Osteocyte (in vitro differentiated cells): ENCODE measurements at regions not wholly inside any gene's neighbourhood (a gene's known extent, or its start where the extent isn't known, plus 50 kb on each side); places are given as distances from the start of the nearest gene placed in this dataset.

Experiments
- DNase-seq: peaks from one replicate; pipeline ENCODE4 v3.0.0; 2021; ENCODE audit warnings: mixed read lengths; ENCODE audit not compliant: unreplicated experiment; ENCODE audit errors: extremely low spot score
- H3K27ac Mint-ChIP-seq: one replicate; pipeline ENCODE4 v1.8.0; 2021; ENCODE audit warnings: mild to moderate bottlenecking, mixed read lengths; ENCODE audit not compliant: unreplicated experiment
- H3K27me3 Mint-ChIP-seq: one replicate; pipeline ENCODE4 v1.8.0; 2021; ENCODE audit warnings: mixed read lengths; ENCODE audit not compliant: unreplicated experiment
- H3K36me3 Mint-ChIP-seq: one replicate; pipeline ENCODE4 v1.8.0; 2021; ENCODE audit warnings: mixed read lengths; ENCODE audit not compliant: unreplicated experiment
- H3K4me1 Mint-ChIP-seq: one replicate; pipeline ENCODE4 v1.8.0; 2021; ENCODE audit warnings: mixed read lengths; ENCODE audit not compliant: unreplicated experiment
- H3K4me3 Mint-ChIP-seq: one replicate; pipeline ENCODE4 v1.8.0; 2021; ENCODE audit warnings: mild to moderate bottlenecking, moderate library complexity, mixed read lengths; ENCODE audit not compliant: unreplicated experiment
- H3K9me3 Mint-ChIP-seq: one replicate; pipeline ENCODE4 v1.8.0; 2021; ENCODE audit warnings: mixed read lengths; ENCODE audit not compliant: unreplicated experiment
- TF ChIP-seq, protein P1 (sequence below): fragments of 200-600 bp; sonication (generic); IDR thresholded peaks from 2 replicates; pipeline ENCODE4 v1.5.0; 2021; ENCODE audit warnings: antibody characterized with exemption, mild to moderate bottlenecking, moderate library complexity

DNA sequence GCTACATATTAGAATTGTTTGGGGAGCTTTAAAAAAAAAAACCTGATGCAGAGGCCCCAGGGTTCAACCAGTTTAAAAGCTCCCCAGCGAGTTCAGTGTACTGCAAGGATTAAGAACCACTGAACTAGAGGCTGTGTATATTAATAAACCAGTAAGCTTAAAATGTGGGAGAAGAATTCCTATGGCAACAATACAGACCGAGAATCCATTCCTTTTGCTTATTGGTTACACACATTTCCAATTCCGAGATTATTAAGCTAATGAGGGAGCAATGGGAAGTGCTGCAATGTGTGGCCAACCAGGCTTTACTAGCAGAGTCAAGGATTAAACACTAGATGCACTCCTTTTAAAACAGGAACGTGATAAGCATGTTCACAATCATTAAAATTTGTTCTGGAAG lies 204.4 kb downstream of the TDRD15 start:
- H3K9me3 Mint-ChIP-seq: peaks cover 4% of the 10 kb centered on the region
- TF ChIP-seq, protein P1, sequence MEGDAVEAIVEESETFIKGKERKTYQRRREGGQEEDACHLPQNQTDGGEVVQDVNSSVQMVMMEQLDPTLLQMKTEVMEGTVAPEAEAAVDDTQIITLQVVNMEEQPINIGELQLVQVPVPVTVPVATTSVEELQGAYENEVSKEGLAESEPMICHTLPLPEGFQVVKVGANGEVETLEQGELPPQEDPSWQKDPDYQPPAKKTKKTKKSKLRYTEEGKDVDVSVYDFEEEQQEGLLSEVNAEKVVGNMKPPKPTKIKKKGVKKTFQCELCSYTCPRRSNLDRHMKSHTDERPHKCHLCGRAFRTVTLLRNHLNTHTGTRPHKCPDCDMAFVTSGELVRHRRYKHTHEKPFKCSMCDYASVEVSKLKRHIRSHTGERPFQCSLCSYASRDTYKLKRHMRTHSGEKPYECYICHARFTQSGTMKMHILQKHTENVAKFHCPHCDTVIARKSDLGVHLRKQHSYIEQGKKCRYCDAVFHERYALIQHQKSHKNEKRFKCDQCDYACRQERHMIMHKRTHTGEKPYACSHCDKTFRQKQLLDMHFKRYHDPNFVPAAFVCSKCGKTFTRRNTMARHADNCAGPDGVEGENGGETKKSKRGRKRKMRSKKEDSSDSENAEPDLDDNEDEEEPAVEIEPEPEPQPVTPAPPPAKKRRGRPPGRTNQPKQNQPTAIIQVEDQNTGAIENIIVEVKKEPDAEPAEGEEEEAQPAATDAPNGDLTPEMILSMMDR: no peak
- no peak overlapping the region for H3K27ac Mint-ChIP-seq
- no peak for DNase-seq
- no peaks in the 10 kb centered on the region for H3K4me1 Mint-ChIP-seq
- no peaks in the 10 kb centered on the region for H3K27me3 Mint-ChIP-seq
- no peak overlapping the region for H3K4me3 Mint-ChIP-seq
- no peaks in the 10 kb centered on the region for H3K36me3 Mint-ChIP-seq

DNA sequence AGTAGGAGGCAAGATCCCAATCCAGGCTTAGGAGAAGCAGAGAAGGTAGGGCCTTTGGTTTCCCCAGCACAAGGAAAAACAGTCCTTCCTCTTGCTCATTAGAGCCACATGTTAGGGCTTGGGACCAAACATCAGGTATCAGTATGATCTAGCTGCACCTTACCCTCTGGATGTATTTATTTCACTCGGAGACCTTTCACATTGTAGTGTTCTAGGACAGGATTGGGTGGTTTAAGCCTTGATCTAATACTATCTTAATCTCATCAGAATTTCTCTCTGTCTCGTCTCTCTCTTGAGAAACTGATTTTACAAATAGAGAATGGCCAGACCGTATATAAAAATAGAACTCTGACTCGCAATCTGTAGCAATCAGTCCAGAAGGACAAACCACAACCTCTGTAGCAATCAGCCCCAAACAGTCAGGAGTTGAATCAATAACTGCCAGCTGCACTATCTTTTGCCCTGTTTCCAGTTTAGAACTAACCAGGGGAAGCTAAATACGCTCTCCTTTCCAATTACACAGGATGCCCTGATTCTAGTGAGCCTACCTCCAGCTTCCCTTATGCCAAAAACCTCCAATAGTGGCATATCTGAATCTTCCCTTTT lies 207.1 kb downstream of the TDRD15 start:
- H3K36me3 Mint-ChIP-seq: no peaks in the 10 kb centered on the region
- H3K27me3 Mint-ChIP-seq: no peaks in the 10 kb centered on the region
- TF ChIP-seq, protein P1: no peak
- no peaks in the 10 kb centered on the region for H3K4me1 Mint-ChIP-seq
- no peak overlapping the region for H3K4me3 Mint-ChIP-seq
- H3K27ac Mint-ChIP-seq: no peak overlapping the region
- no peak for DNase-seq
- H3K9me3 Mint-ChIP-seq: peaks cover 4% of the 10 kb centered on the region

DNA sequence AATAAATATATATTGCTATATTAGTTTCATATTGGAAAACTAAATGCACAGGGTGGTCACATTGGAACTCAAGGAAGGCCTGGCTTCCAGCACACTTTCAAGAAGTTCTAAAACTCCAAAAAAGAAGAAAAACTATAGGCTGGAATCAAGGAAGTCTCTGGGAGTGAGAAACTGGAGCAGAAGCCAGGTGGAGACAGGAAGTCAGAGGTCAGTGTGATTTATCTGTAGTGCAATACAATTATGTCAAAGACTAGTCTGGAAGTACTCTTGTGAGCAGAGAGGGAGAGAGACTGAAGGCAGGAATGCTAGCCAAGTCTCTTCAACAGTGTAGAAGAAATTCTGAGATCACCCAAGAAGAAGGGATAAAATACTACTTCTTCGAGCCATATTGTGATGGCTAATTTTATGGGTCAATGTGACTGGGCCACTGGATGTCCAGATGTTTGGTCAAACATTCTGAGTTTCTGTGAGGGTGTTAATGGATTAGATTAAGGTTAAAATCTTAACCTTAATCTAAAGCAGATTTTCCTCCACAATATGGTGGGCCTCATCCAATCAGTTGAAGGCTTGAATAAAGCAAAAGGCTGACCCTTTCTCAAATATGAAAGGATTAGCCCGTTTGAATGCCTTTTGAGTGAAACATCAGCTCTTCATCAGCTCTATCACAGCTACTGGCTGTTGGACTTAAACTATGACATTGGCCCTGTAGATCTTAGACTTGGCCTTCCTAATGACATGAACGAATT lies 208.0 kb downstream of the TDRD15 start:
- H3K36me3 Mint-ChIP-seq: no peaks in the 10 kb centered on the region

DNA sequence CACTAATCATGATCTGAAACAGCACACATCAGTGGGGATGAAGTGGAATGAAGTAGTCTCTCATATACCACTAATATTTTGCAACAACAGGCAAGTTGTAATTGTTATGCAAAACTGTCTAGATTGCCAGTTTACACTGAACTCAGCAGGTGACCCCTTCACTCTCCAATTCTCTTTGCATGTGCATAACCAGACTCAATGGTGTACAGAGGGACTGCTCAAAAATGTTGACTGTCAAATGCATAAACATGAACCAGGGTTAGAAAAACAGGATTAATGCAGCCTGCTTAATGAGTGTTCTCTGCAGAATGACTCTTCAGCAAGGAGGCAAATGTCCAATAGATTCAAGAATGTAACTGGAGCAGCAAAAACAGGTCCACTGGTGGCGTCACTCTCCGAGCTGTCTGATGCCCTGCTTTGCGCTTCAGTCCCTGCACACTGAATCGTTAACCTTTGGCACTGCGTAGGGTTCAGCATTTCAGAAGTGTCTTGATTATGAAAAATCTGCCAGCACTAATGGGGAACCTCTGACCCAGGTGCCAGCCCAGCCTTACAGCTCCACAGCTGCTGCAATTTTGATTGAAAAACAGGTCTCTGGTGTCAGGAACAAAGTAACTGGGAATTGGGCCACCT lies 209.3 kb downstream of the TDRD15 start:
- TF ChIP-seq, protein P1: no peak
- Mint-ChIP-seq H3K36me3 (no peaks in the 10 kb centered on the region), H3K27me3 (no peaks in the 10 kb centered on the region), H3K4me1 (no peaks in the 10 kb centered on the region), H3K27ac (no peak overlapping the region), H3K9me3 (peaks cover 12% of the 10 kb centered on the region), H3K4me3 (no peak overlapping the region)
- DNase-seq: no peak

More for the DNA sequence above, 208.0 kb downstream of the TDRD15 start:
- TF ChIP-seq, protein P1: no peak
- Mint-ChIP-seq H3K4me1 (no peaks in the 10 kb centered on the region), H3K9me3 (peaks cover 6% of the 10 kb centered on the region), H3K4me3 (no peak overlapping the region), H3K27me3 (no peaks in the 10 kb centered on the region), H3K27ac (no peak overlapping the region)
- no peak for DNase-seq

DNA sequence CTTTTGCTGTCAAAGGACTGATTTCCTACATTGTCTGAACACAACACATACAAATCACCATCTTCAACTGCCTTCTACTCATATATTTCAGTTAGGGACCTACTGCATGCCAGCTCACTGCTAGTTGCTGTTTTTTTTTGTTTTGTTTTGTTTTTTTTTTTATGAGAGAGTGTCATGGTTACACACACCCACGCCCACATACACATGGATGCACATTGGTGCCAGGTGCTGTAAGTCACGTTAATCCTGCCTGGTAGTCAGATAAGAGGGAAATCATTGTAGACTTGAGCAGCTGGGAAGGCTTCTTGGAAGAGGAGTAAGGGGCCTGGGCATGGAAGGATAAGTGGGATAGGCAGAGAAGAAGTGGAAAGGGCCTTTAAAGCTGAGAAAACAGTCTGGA lies 209.9 kb downstream of the TDRD15 start:
- Mint-ChIP-seq H3K9me3 (peaks cover 12% of the 10 kb centered on the region), H3K4me3 (no peak overlapping the region), H3K27me3 (no peaks in the 10 kb centered on the region), H3K27ac (no peak overlapping the region), H3K4me1 (no peaks in the 10 kb centered on the region), H3K36me3 (no peaks in the 10 kb centered on the region)
- TF ChIP-seq, protein P1: no peak
- DNase-seq: no peak
